Right atrium auricular region (tissue), 2 donors: ENCODE measurements at regions not wholly inside any gene's neighbourhood (a gene's known extent, or its start where the extent isn't known, plus 50 kb on each side); places are given as distances from the start of the nearest gene placed in this dataset.
"Not testable (repeated sequence)": the region's sequence is repeated elsewhere in the genome, so short reads cannot be mapped to it uniquely, and the experiment has no call there.

Experiments used
- DNase-seq: peaks from one replicate; pipeline ENCODE4 v3.0.0-alpha.2; 2019; ENCODE audit warnings: low spot score
- H3K27ac ChIP-seq, 2 donors: fragments of 200-600 bp; sonication (generic); 1 replicate in 1 of 2; 2 replicates in 1 of 2; pipeline ENCODE4 v1.5.1; 2016 to 2019
- H3K27me3 ChIP-seq, 2 donors: fragments of 200-600 bp; sonication (generic); one replicate each; pipeline versions ENCODE4 v1.5.1 to v1.6.0; 2017 to 2019
- H3K36me3 ChIP-seq: fragments of 200-600 bp; sonication (generic); one replicate; pipeline ENCODE4 v1.5.1; 2016
- H3K4me1 ChIP-seq, 2 donors: fragments of 200-600 bp; sonication (generic); one replicate each; pipeline versions ENCODE4 v1.5.1 to v1.6.0; 2017 to 2019
- H3K4me3 ChIP-seq, 2 donors: fragments of 200-600 bp; sonication (generic); 1 replicate in 1 of 2; 2 replicates in 1 of 2; pipeline ENCODE4 v1.5.1; 2017 to 2019; ENCODE audit warnings: mild to moderate bottlenecking in 1 of 2, moderate library complexity in 1 of 2
- H3K9me3 ChIP-seq, 2 donors: fragments of 200-600 bp; sonication (generic); one replicate each; pipeline ENCODE4 v1.5.1; 2019
- CTCF ChIP-seq, 2 donors: fragments of 200-600 bp; sonication (generic); IDR thresholded peaks; one replicate each; pipeline ENCODE4 v1.5.1; 2019; ENCODE audit warnings: antibody characterized with exemption in 2 of 2

DNA sequence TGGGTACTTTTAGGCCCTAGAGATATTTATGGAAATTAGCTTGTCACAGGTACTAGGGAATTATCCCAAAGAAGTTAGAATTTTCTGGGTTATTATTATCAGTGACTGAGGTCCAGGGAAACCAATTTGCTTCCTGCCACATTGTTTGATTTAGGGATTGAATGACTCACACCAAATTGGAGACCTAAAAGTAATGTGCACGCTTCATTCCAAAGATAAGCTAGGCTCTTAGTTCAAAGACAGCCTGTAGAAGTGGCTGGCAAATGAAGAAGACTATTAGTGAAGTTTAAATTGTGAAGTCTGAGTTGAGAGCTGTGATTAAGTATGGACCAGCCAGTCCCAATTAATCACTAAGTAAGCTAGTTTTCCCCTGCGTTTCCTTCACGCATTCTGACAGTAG, 188.1 kb upstream of the MYO3A start:
- Histone ChIP-seq H3K4me1 (no peaks in the 10 kb centered on the region), H3K27ac (no peak overlapping the region), H3K4me3 (no peak overlapping the region), H3K36me3 (no peaks in the 10 kb centered on the region), H3K9me3 (no peaks in the 10 kb centered on the region), H3K27me3 (no peaks in the 10 kb centered on the region)
- DNase-seq, result no peak
- no peak for TF ChIP-seq CTCF (IDR thresholded peaks at IDR 0.05)

- H3K9me3 ChIP-seq, result no peaks in the 10 kb centered on the region
- H3K27me3 ChIP-seq, result no peaks in the 10 kb centered on the region
- H3K36me3 ChIP-seq, result no peaks in the 10 kb centered on the region
- TF ChIP-seq CTCF (IDR thresholded peaks at IDR 0.05), result no peak
- no peak for DNase-seq
- H3K4me1 ChIP-seq, result no peaks in the 10 kb centered on the region
- no peak overlapping the region for H3K4me3 ChIP-seq
- no peak overlapping the region for H3K27ac ChIP-seq
These were observed 186.9 kb upstream of the MYO3A start for GRCh38 chr10:25747084-25747483.

DNA sequence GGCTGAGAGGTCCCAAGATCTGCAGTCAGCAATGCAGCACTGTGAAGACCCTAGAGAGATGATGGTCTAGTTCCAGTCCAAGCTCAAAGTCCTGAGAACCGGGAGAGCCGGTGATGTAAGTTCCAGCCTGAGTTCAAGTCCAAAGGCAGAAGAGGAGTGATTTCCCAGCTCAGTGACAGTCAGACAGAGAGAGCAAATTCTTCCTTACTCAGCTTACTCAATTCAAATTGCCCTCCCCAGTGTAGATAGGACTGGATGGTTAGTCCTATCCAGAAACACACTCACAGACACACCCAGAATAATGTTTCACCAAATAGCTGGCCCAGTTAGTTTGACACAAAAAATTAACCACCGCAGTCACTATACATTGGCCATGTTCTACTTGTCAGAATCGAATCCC, 185.5 kb upstream of the MYO3A start:
- no peak for DNase-seq

DNA sequence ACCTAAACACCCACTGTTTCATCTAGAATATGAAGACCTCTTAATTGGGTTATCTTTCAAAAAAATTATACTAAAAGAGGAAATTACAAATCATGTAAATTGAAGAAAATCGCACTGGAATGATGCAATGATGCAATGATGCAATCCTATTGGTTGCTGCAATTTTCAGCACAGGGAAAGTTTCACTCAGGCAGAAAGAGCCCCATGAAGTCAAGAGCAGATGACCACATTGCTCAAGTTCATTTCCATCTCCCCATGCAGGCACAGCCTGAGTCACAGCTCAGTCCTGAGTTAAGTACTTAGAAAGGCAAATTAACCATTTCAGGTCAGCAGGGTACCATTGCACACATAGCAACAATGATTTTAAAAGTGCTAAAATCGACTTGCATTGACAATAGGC, 180.3 kb upstream of the MYO3A start:
- no peaks in the 10 kb centered on the region for H3K4me1 ChIP-seq
- H3K36me3 ChIP-seq, result no peaks in the 10 kb centered on the region
- TF ChIP-seq CTCF (IDR thresholded peaks at IDR 0.05), result no peak
- no peak overlapping the region for H3K27ac ChIP-seq
- no peak for DNase-seq
- no peaks in the 10 kb centered on the region for H3K27me3 ChIP-seq
- no peak overlapping the region for H3K4me3 ChIP-seq
- H3K9me3 ChIP-seq, result no peaks in the 10 kb centered on the region

More for the DNA sequence above, 185.5 kb upstream of the MYO3A start:
- no peaks in the 10 kb centered on the region for H3K4me1 ChIP-seq
- H3K27me3 ChIP-seq, result no peaks in the 10 kb centered on the region
- H3K9me3 ChIP-seq, result no peaks in the 10 kb centered on the region
- no peaks in the 10 kb centered on the region for H3K36me3 ChIP-seq
- no peak overlapping the region for H3K4me3 ChIP-seq
- H3K27ac ChIP-seq, result no peak overlapping the region
- TF ChIP-seq CTCF (IDR thresholded peaks at IDR 0.05), result no peak

- not testable (repeated sequence) for H3K27ac ChIP-seq, H3K4me1 ChIP-seq, H3K36me3 ChIP-seq, H3K4me3 ChIP-seq, H3K9me3 ChIP-seq, DNase-seq, H3K27me3 ChIP-seq
These were observed 178.2 kb upstream of the MYO3A start for GRCh38 chr10:25755874-25756273.

DNA sequence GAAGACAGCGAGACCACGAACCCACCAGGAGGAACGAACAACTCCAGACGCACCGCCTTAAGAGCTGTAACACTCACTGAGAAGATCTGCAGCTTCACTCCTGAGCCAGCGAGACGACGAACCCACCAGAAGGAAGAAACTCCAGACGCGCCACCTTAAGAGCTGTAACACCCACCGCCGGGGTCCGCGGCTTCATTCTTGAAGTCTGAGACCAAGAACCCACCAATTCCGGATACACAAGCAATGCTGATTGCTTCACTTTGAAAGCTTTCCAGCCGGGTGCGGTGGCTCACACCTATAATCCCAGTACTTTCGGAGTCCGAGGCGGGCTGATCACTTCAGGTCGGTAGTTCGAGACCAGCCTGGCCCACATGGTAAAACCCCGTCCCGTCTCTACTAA, 177.2 kb upstream of the MYO3A start:
- TF ChIP-seq CTCF (IDR thresholded peaks at IDR 0.05), result no peak
- Histone ChIP-seq H3K4me1 (no peaks in the 10 kb centered on the region), H3K9me3 (no peaks in the 10 kb centered on the region), H3K4me3 (no peak overlapping the region), H3K36me3 (no peaks in the 10 kb centered on the region), H3K27me3 (no peaks in the 10 kb centered on the region), H3K27ac (no peak overlapping the region)
- no peak for DNase-seq
